SU-DHL-6 (cell line): ENCODE measurements at regions not wholly inside any gene's neighbourhood (a gene's known extent, or its start where the extent isn't known, plus 50 kb on each side); places are given as distances from the start of the nearest gene placed in this dataset.

Experiments used
- EZH2phosphoT487 ChIP-seq: fragments of 200-600 bp; sonication (generic), shearing (Covaris generic); conservative IDR thresholded peaks from 2 replicates; pipeline ENCODE4 v1.6.1; 2018; ENCODE audit warnings: mild to moderate bottlenecking, antibody characterized with exemption, low read length, moderate library complexity, mixed read lengths
- TF ChIP-seq, protein P1 (sequence below): fragments of 200-600 bp; sonication (generic); IDR thresholded peaks from one replicate; pipeline ENCODE4 v1.5.1; 2017; ENCODE audit warnings: antibody characterized with exemption, mild to moderate bottlenecking, low read length, moderate library complexity; ENCODE audit not compliant: insufficient read depth, poor library complexity, severe bottlenecking

DNA sequence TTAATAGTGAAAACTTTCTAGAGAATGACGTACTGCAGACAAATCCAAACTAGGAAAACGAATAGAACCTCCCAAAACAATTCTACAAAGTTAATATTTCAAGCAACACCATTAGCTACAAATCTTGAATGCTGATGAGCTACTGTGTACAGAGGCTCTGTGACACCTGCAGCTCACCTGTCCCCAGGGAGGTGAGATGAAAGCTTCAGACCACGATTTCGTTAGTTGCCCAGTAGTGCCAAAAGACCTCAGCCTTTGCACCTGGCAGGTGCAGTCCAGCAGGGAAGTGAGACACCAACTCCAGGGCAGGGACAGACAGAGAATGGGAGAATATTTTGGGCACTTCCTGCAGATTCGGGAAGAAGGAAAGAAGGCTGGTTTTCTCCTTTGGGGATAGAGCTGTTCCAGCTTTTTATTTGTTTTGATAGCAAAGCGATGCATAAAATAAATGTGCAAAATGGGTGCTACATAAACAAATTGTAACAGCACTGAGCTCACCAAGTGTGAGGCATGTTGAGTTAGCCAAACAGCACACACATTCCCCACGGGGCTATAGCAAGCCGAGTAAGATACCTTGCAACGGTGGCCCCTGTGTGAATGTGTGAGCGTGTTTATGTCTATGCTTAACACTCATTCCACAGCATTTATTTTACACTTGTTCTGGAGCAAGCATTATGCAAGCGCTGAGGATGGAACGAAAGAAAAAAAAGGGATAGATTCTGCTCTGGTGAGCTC lies 1024.8 kb upstream of the AUTS2 start:
- TF ChIP-seq, protein P1, sequence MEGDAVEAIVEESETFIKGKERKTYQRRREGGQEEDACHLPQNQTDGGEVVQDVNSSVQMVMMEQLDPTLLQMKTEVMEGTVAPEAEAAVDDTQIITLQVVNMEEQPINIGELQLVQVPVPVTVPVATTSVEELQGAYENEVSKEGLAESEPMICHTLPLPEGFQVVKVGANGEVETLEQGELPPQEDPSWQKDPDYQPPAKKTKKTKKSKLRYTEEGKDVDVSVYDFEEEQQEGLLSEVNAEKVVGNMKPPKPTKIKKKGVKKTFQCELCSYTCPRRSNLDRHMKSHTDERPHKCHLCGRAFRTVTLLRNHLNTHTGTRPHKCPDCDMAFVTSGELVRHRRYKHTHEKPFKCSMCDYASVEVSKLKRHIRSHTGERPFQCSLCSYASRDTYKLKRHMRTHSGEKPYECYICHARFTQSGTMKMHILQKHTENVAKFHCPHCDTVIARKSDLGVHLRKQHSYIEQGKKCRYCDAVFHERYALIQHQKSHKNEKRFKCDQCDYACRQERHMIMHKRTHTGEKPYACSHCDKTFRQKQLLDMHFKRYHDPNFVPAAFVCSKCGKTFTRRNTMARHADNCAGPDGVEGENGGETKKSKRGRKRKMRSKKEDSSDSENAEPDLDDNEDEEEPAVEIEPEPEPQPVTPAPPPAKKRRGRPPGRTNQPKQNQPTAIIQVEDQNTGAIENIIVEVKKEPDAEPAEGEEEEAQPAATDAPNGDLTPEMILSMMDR = no peak
- TF ChIP-seq EZH2phosphoT487 = no peak
